GM18499 (cell line): ENCODE measurements at regions not wholly inside any gene's neighbourhood (a gene's known extent, or its start where the extent isn't known, plus 50 kb on each side); places are given as distances from the start of the nearest gene placed in this dataset.
"Not testable (repeated sequence)": the region's sequence is repeated elsewhere in the genome, so short reads cannot be mapped to it uniquely, and the experiment has no call there.

Source experiments
- ATAC-seq: cut with Tn5 transposase; IDR thresholded peaks from one replicate; pipeline ENCODE4 v1.9.1; 2021; ENCODE audit warnings: moderate number of reproducible peaks; ENCODE audit not compliant: insufficient read depth, unreplicated experiment

DNA sequence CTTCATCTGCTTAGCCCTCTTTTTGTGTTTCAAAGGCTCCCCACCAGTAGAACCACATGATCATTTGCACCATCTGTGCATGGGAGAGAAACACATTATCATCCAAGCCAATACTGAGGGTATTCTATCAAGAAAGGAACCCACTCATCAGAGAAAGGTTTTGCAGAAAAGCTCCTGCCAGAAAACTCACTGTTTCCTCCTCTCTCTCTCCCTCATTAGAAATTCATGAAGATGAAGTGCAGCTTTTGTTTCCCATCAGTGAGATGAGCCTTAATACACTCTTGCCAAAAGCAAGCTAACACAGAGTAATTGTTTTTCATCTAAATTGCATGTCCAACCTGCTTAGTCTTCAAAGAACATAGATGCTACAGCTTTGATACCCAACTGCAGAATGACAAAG, 142.4 kb upstream of the GRAMD2B start:
- ATAC-seq, result no peak

DNA sequence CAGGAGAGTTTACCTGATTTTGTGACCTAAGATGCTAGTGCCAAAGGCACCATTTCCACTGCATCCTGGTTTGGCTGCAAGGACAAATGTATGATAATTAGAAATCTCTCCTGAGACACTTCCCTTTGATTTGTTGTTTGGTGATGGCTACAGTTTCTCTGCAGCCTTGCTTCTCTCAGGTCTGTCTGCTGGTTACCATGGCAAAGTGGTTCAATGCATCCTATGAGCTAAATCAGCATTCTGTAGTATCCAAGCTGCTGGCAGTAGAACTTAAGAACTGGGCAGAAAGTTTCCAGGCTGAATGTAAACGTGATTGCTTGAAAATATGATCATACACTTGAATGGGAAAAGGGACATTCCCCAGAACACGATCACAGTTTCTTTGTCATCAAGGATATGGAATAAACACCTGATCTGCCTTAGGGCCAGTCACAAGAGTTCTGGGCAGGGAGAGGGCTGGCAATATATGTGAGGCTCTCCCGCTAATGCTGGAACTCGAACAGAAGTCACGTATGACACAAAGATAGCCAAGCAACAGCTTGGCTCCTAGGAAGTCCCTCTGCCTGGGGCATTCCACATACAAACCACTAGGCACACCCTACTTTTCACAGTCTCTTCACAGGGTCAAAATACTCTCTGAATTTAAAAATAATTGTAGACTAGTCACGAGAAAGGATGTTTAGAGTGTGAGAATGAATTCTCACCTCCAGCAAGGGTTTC, 138.1 kb upstream of the GRAMD2B start:
- no peak for ATAC-seq

DNA sequence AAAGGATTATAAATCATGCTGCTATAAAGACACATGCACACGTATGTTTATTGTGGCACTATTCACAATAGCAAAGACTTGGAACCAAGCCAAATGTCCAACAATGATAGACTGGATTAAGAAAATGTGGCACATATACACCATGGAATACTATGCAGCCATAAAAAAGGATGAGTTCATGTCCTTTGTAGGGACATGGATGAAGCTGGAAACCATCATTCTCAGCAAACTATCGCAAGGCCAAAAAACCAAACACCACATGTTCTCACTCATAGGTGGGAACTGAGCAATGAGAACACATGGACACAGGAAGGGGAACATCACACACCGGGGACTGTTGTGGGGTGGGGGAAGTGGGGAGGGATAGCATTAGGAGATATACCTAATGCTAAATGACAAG, 127.1 kb upstream of the GRAMD2B start:
- not testable (repeated sequence) for ATAC-seq

DNA sequence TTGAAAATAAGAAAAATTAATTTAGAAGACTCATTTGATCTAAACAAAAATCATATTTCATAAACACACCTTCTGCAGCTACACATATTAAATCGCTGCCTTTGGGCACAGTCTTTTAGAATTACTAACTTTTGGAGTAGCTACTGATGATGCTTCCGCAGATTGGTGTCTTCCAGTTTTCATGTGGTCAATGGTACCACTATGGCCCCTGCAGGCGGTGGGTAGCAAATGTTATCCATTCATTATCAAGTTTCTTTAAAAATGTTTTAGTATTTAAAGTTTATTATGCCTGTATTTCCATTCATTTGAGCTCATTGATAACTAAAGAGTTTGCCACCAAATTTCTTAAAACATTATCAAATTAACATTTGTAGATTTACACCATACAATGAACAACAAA, 122.9 kb upstream of the GRAMD2B start:
- no peak for ATAC-seq

DNA sequence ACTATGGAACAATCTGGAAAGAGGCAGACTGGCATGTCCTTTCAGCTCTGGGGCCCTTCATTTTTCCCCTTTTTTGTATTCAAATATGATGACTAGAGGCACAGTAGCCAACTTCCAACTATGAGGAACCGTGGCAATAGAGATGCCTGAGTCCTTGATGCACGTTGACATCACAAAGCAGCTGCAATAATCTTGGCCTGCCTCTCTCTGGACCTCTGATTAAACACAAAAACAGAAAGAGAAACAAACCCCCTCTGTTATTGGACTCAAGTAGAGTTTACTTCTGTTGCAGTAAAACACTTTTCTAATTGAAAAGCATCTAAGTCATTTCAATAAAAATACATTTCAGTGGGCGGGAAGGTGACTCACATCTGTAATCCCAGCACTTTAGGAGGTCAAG, 122.2 kb upstream of the GRAMD2B start:
- ATAC-seq, result no peak

DNA sequence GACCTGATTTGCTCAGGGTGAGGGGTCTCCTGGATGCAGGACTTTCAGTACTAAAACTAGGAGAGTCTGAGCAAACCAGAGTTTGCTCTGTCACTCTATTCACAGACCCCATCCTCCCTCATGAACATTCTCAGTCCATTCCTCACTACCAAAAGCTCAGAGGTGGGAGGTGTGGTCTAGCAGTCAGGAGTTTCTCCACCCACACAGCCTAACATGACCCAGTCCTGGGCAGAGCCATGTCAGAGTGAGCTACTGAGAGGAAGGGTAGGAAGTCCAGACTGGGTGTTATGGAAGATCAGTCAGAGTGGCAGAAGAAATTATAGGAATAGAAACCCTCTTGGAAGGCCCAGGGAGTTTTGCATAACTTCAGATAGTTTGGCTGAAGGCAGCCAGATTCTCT, 113.3 kb upstream of the GRAMD2B start:
- ATAC-seq, result no peak

DNA sequence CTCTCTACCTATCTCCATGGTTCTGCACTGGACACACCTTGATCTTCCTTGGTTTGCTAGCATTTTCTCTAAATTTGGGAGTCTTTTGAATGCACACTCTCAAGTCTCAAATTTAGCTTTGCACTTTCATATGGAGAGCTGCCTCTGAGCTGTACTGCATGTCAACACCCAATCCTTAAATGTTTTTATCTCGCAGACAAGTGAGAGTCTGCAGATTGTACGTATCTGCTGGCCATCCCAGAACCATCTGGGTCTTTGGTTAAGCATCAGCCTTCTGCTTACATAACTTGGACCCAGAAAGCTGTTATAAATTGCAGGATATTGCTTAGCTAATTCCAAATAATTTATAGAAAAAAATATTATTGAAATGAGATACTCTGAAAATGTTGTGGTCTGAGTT, 111.4 kb upstream of the GRAMD2B start:
- no peak for ATAC-seq

DNA sequence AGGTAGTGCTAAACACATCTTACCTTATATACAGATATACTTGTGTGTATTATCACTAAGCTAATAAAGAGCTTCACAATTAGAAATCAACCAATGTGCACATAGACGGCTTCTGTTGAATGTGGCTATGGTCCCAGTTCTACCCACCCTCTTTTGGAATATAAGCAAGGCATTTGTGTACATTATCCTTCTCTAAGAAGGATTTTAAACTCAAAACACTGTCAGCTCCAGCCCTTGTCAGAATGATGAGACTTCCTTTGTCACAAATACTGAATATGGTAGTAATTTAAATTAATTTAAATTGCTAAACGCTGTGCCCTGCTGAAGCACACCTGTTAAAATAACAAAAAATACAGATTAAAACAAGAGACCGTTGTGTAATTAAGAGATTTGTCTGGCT, 107.9 kb upstream of the GRAMD2B start:
- ATAC-seq, result no peak

DNA sequence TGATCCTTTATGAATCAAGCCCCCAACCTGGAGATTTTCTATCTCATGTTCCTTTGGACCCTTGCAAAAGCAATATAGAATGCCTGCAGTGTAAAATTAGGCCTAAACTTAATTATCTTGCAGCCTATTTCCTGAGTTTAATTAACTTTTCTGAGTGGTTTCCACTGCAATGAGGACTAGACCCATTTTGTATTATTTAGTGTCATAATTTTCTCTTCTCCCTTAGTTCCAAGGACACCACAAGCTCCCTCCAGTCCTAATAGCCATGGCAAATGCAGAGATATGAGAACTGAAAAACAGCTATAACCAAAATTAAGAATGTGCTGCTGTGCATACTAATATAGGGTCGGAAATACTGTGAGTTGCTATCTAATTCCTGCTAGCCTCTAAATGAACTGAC, 90.9 kb upstream of the GRAMD2B start:
- ATAC-seq, result no peak

DNA sequence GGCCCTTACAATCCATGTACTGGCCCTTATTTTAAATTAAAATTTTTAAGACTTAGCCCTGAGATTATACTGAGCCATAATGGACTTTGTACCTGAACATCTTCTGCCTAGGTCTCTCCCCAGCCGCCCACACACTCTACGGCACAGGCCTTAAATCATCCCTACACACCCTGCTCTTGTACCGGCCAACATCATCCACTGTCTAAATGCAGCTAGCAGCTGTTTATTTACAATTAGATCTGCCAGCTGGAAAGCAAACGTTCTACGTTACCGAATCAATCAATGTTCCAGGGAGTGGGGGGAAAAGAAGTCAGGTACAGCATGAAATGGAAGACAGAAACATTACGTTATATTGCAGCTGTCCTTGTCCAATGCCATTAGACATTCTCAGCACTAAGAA, 88.4 kb upstream of the GRAMD2B start:
- no peak for ATAC-seq

DNA sequence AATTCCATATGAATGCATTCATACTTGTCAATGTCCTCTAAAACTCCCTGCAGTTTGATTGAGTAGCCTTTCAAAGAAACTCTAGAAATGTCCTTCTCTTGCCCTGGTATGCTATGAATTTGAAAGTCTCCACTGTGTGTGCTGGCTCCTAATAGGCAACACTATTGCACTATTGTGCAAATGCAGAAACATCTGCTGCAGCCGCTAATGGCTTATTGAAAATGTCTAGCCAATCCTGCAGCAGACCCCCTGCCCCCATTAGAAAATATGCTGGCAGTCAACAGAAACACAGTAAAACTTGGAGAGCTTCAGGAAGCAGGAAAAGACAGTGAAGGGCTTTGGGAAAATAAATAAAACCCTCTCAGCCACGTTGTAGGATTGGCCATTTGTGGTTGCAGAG, 87.3 kb upstream of the GRAMD2B start:
- no peak for ATAC-seq

DNA sequence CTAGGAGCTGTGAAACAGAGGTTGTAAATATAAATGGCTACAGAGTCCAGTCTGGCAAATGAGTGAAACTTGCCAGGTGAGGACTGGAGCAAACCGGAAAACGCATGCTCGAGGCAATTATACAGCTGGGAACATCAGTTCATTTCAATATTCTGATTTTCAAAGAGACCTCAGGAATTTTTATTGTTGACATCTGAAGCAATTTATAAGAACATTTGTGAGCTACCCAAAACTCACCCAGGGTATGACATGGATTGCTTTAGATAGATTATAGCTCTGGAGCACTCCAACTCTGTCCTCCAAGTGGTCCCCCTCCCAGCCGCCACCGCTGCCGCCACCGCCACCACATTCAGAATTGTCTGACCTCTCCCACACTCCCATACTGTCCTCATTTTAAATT, 84.6 kb upstream of the GRAMD2B start:
- no peak for ATAC-seq

DNA sequence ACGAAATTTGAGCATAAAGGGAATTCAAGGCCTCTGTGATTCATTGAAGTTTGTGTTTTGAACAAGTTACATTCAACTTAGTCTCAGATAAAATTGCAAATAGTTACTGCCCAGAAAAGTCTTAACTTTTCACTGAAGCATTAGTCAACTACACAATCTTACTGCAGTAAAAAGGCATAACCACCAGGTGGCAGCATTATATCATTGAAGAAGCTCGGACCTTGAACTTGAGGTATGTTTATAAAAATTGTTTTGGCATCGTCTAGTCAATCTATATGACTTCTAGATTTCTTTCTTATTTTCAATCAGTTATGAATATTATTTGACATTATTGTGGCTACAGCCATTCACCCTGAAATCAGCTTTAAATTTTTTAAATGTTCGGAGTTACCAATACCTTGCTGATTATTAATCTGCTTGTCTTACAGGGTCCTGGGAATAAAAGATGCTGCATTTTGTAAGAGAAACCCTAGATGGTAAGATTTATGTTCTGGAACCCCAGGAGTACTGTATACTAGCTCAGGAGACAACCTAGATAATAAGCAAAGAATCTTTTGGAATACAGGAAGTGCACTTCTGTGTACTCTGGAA, 83.9 kb upstream of the GRAMD2B start:
- no peak for ATAC-seq

DNA sequence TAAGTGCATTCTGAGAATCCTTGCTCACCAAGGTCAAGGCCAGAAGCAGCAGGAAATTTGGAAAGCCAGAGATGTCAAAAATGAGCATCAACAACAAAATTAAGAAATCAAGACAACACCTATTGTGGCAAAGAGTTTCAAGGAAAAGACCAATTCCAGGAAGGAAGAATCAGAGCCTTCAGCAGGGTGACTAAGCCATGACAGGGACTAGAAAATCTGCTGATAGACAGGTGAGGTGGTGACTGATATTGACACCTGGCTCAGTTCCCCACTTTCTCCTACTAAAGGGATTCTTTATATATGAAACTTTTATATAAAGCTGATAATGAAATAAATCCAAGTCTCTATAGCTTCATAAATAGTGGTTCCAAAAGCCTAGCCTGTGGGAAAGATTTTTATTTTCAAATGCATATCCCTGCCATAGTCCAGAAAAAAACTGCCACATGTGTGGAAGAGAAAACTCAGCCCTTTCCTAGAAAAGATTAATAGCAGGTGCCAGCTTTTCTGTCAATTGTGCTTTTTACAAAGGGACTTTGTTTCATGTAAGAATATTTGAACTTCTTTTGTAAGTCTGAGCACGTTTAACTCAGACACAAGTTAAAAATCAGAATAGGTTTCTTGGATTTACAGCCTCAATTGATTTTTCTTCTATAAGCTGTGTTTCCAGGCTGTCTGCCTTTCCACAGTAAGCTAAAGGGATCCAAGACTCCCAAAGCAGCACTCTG, 81.1 kb upstream of the GRAMD2B start:
- ATAC-seq, result no peak

DNA sequence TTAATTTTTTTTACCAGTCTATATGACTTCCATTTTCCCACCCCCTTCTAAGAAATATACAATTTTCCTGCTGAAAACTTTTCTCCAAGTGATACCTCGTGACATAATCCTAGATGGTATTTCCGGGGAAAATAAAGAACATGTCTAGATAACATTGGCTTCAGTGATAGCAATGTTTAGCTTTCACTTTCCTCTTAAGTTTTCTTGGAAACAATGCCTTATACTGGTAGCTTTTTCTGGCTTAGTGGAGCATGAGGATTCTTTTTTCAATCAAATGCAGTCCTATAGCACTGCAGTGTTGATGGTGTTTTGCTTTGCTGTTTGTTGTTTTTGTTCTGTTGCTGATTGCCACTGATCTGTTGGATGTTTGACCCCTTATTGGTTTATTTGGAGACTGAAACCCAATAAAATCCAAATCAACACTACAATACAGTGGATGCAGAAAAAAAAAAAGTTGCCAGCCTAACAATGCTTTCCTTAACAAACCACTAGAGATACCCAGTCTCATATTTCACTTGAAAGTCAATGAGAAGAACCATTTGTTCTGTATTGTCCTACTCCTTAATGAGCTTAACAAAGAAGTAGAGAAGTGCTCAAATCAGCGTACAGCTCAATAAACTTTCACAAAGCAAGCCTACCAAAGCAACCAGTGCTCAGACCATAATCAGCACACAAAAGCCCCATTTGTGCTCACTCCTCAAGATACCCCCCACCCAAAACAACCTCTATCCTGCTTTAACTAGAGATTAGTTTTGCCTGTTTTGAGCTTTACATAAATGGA, 74.2 kb upstream of the GRAMD2B start:
- ATAC-seq, result no peak

DNA sequence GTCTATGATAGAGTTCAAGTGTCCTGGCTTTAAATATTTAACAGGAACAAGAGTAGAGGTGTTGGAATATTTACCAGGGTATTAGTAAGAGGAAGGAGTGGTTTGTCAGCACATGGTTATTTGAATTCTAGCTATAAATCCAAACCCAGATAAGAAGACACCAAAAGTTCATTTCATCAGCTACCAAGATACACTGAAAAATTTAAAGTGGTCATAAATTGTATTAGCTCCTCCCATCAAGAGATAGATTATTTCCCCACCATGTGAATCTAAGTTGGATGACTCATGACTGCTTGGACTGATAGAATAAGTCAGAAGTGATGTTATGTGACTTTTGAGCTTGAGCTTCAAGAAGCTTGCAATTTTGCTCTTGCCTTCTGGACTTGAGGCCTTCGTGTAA, 72.1 kb upstream of the GRAMD2B start:
- no peak for ATAC-seq

DNA sequence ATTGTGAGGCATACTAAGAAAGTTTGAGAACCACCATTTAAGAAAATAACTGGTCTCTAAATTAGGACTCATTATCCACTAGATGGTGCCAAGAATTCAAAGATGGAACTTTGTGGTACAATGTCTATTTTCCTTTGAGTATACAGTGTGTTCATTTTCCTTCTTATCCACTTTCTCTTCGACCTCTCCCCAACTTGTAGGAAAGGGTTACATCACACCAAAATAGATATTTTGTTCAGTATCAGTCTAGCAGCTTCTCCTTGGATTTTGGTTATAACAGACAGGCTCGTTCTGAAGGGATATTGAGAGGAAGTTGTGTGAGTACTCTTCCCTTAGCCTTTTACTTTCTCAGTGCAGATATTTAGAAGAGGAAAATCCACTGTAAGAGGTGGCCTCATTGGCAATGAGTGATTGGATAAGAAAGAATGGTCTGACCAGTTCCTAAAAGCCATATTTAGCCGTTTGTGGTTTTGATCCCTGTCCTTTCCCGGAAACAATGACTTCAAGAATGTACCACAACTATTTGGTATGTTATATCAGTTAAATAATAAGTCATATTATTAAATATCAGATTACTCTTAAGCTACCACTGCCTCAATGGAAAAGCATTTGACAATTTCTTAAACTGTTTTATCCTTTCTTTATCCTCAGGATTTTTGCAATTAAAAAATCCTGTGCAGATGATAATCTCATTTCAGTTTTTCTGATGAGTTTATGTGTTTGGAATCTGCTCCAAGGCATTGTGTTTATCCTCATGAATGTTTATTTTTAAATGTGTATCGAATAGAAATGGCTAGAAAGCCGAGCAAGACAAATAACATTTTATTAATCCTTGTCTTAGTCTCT, 69.0 kb upstream of the GRAMD2B start:
- no peak for ATAC-seq

DNA sequence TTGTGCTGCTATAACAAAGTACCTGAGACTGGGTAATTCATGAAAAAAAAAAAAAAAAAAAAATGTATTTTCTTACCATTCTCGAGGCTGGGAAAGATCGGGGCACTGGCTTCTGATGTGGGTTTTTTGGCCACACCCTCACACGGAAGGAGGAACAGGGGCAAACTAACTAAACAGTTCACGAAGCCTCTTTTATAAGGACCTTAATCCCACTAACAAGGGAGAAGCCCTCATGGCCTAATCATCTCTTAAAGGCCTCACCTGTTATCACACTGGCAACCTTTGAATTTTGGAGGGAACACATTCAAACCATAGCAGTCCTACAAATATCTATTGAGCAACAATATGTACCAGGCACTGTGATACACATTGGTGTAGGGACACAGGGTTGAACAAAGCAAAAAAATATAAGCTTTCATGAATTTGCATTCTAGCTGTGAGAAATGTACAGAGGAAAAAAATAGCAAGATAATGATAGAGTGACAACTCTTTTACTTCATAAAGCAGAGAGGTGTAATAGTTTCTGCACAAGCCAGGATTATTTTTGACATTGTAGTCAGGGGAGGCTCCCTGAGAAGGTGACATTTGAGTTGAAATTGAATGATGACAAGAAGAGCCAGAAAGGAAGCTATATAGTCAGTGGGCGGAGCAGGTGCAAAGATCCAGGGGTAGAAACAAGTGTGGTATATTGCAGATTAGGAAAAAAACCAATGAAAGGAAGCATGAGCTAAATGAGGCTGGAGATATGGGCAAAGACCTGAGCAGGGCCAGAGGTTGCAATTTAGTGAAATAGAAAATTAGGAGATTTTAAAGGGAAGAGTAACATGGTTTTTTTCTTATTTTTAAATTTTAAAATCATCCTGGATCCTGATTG, 68.1 kb upstream of the GRAMD2B start:
- ATAC-seq, result no peak

DNA sequence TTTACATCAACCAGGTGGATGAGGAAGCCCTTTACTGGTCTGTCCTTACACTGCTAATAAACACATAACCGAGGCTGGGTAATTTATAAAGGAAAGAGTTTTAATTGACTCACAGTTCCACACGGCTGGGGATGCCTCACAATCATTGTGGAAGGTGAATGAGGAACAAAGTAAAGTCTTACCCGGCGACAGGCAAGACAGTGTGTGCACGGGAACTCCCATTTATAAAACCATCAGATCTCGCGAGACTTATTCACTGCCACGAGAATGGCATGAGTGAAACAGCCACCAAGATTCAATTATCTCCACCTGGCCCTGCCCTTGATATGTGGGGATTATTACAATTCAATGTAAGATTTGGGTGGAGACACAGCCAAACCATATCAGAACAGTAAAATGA, 67.3 kb upstream of the GRAMD2B start:
- ATAC-seq, result no peak
